Right atrium auricular region (tissue), 2 donors: ENCODE measurements at regions not wholly inside any gene's neighbourhood (a gene's known extent, or its start where the extent isn't known, plus 50 kb on each side); places are given as distances from the start of the nearest gene placed in this dataset.

ENCODE experiments used
- DNase-seq: peaks from one replicate; pipeline ENCODE4 v3.0.0-alpha.2; 2019; ENCODE audit warnings: low spot score
- H3K27ac ChIP-seq, 2 donors: fragments of 200-600 bp; sonication (generic); 1 replicate in 1 of 2; 2 replicates in 1 of 2; pipeline ENCODE4 v1.5.1; 2016 to 2019
- H3K27me3 ChIP-seq, 2 donors: fragments of 200-600 bp; sonication (generic); one replicate each; pipeline versions ENCODE4 v1.5.1 to v1.6.0; 2017 to 2019
- H3K36me3 ChIP-seq: fragments of 200-600 bp; sonication (generic); one replicate; pipeline ENCODE4 v1.5.1; 2016
- H3K4me1 ChIP-seq, 2 donors: fragments of 200-600 bp; sonication (generic); one replicate each; pipeline versions ENCODE4 v1.5.1 to v1.6.0; 2017 to 2019
- H3K4me3 ChIP-seq, 2 donors: fragments of 200-600 bp; sonication (generic); 1 replicate in 1 of 2; 2 replicates in 1 of 2; pipeline ENCODE4 v1.5.1; 2017 to 2019; ENCODE audit warnings: mild to moderate bottlenecking in 1 of 2, moderate library complexity in 1 of 2
- H3K9me3 ChIP-seq, 2 donors: fragments of 200-600 bp; sonication (generic); one replicate each; pipeline ENCODE4 v1.5.1; 2019
- TF ChIP-seq, protein P1 (sequence below), 2 donors: fragments of 200-600 bp; sonication (generic); IDR thresholded peaks; one replicate each; pipeline ENCODE4 v1.5.1; 2019; ENCODE audit warnings: antibody characterized with exemption in 2 of 2

DNA sequence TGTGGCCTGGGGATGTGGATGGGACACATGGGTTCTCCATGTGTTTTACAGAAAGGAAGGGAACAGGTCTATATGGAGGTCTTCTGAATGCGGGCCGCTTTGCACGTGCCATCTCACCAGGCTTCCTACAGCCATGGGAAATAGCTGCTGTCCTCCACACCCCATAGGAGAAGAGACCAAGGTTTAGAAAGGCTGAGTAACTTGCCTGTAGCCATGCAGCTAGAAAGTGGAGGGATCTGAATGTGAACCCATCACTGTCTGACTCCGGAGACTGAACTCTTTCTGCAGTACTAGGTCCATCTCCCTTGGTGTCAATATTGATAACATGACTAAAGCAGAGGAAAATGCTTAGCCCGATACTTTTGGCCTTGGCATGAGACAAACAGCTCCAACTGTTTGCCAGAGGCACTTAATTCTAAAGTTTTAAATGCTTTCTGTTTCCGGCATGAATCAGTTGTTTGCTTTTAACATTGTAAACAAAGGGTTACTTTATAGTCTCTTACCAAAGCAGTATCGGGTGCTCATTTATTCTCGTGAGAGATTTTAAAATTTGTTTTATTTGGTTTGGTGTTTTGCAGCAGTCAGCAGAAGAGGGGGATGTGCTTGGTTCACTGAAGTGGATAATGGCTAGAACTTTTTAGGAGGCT lies 64.8 kb upstream of the LOXL4 start:
- no peaks in the 10 kb centered on the region for H3K36me3 ChIP-seq
- H3K27ac ChIP-seq, result no peak overlapping the region
- no peaks in the 10 kb centered on the region for H3K9me3 ChIP-seq
- no peaks in the 10 kb centered on the region for H3K27me3 ChIP-seq
- TF ChIP-seq, protein P1, sequence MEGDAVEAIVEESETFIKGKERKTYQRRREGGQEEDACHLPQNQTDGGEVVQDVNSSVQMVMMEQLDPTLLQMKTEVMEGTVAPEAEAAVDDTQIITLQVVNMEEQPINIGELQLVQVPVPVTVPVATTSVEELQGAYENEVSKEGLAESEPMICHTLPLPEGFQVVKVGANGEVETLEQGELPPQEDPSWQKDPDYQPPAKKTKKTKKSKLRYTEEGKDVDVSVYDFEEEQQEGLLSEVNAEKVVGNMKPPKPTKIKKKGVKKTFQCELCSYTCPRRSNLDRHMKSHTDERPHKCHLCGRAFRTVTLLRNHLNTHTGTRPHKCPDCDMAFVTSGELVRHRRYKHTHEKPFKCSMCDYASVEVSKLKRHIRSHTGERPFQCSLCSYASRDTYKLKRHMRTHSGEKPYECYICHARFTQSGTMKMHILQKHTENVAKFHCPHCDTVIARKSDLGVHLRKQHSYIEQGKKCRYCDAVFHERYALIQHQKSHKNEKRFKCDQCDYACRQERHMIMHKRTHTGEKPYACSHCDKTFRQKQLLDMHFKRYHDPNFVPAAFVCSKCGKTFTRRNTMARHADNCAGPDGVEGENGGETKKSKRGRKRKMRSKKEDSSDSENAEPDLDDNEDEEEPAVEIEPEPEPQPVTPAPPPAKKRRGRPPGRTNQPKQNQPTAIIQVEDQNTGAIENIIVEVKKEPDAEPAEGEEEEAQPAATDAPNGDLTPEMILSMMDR (IDR thresholded peaks at IDR 0.05), result no peak
- no peak overlapping the region for H3K4me3 ChIP-seq
- DNase-seq, result no peak
- no peaks in the 10 kb centered on the region for H3K4me1 ChIP-seq

DNA sequence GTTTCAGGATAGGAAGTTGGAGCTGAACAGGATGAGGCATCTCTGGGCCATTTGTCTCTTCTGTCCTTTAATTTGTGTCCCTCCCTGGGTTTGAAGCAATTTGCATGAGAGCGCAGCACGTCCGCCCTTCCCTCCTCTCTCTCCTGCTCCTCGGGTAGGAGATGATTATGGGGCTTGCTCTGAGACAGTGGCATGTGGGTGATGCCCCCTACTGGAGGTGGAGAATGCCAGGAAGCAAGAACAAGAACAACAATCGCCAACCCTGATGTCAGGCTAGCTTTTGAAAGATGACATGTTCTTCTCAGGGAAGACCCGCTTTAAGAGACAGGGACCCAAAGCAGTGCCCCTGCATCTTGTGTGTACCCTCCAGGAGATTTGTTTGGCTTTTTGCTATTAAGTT lies 63.9 kb upstream of the LOXL4 start:
- Histone ChIP-seq H3K27ac (no peak overlapping the region), H3K36me3 (no peaks in the 10 kb centered on the region), H3K4me1 (peaks cover 0 to 2% of the 10 kb centered on the region in 2 donors), H3K4me3 (no peak overlapping the region), H3K9me3 (no peaks in the 10 kb centered on the region), H3K27me3 (no peaks in the 10 kb centered on the region)
- no peak for DNase-seq
- TF ChIP-seq, protein P1 (IDR thresholded peaks at IDR 0.05), result peak in 1 of 2 donors; percentile 44

DNA sequence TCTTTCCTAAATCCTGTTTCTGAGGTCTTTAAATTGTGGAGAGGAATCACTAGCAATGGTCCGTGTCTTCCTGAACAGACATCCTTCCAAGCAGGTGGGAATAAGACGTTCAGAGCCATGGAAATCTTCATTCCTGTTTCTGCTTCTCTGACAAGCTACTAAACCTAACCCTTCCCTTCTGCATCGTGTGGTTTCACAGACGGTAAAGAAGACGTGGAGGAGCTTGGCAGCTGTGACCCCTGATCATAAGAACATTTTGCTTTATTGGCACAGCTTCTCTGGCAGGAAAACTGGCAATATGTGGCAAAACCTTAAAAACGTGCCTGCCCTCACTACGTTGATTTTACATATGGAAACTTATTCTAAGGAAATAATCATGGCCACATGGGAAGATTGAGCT lies 63.0 kb upstream of the LOXL4 start:
- TF ChIP-seq, protein P1 (IDR thresholded peaks at IDR 0.05), result no peak

DNA sequence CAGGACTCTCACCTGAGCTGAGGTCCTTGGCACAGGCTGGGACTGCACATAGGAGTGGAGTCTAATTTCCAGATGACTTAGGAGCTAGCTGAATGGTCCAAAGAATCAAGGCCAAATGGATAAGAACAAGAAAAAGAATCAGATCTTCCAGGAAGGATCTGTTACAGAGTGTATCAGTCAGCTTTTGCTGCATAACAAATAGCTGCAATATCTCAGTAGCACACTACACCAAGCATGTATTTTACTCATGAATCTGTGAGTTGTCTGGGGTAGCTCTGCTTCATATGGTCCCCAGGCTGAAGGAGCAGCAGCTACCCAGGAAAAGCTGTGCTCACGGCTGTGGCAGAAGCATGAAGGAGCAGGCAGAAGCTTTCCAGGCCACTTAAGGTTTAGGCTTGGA lies 60.6 kb upstream of the LOXL4 start:
- no peak for DNase-seq
- Histone ChIP-seq H3K27me3 (no peaks in the 10 kb centered on the region), H3K9me3 (no peaks in the 10 kb centered on the region), H3K4me3 (no peak overlapping the region), H3K4me1 (peaks cover 0 to 11% of the 10 kb centered on the region in 2 donors), H3K36me3 (no peaks in the 10 kb centered on the region), H3K27ac (no peak overlapping the region)
- TF ChIP-seq, protein P1 (IDR thresholded peaks at IDR 0.05), result no peak

More for the DNA sequence above, 63.0 kb upstream of the LOXL4 start:
- no peaks in the 10 kb centered on the region for H3K9me3 ChIP-seq
- H3K27me3 ChIP-seq, result no peaks in the 10 kb centered on the region
- no peak for DNase-seq
- H3K4me3 ChIP-seq, result no peak overlapping the region
- no peak overlapping the region for H3K27ac ChIP-seq
- peaks cover 0 to 6% of the 10 kb centered on the region in 2 donors for H3K4me1 ChIP-seq
- H3K36me3 ChIP-seq, result no peaks in the 10 kb centered on the region

DNA sequence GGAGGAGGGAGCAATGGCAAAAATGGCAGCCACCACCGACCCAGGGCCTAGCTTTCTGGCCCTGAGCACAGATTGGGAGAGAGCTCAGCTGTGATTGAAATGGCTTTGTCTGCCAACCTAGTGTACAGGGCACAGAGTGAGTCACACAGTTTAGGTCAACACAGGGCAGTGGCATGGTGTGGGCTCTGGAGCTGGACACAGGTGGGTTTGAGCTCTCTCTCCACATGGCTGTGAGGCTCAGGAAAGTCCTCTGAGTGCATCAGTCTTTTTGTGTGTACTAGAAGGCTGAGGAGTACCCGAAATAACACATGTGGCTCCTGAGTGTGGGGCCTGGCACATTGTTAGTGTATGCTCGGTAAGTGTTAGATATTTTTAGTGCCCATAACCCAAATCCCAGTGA lies 60.2 kb upstream of the LOXL4 start:
- peaks cover 0 to 15% of the 10 kb centered on the region in 2 donors for H3K4me1 ChIP-seq
- no peaks in the 10 kb centered on the region for H3K36me3 ChIP-seq
- no peaks in the 10 kb centered on the region for H3K27me3 ChIP-seq
- H3K4me3 ChIP-seq, result no peak overlapping the region
- no peak for DNase-seq
- H3K27ac ChIP-seq, result no peak overlapping the region
- no peaks in the 10 kb centered on the region for H3K9me3 ChIP-seq
- TF ChIP-seq, protein P1 (IDR thresholded peaks at IDR 0.05), result no peak

DNA sequence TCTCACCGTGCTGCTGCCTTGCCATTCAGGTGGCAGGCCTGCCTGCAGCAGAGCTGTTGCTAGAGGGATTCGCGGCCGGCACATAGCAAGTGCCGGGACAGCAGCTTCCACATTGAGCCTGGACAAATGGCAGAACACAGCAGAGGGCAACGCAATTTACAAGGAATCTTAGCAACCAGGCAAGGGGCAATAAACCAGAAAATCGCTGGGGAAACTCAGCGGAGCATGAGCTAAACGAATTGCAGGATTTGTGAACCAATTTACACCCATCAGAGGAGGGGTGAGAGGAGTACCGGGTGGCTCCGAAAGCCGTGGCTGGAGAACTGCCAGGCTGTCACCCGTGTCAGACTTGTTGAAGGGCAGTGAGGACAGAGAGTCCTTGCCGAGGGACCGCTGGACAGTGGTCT lies 58.6 kb upstream of the LOXL4 start:
- no peak overlapping the region for H3K4me3 ChIP-seq
- TF ChIP-seq, protein P1 (IDR thresholded peaks at IDR 0.05), result no peak
- DNase-seq, result no peak
- H3K27me3 ChIP-seq, result no peaks in the 10 kb centered on the region
- H3K9me3 ChIP-seq, result no peaks in the 10 kb centered on the region
- H3K27ac ChIP-seq, result no peak overlapping the region
- no peaks in the 10 kb centered on the region for H3K36me3 ChIP-seq
- H3K4me1 ChIP-seq, result peaks cover 0 to 23% of the 10 kb centered on the region in 2 donors
